IMR-90 (cell line): ENCODE measurements at regions not wholly inside any gene's neighbourhood (a gene's known extent, or its start where the extent isn't known, plus 50 kb on each side); places are given as distances from the start of the nearest gene placed in this dataset.

Experiments used
- ATAC-seq: fragments of 200-7000 bp; cut with Tn5 transposase; 2 replicates; pipeline ENCODE4 v1.9.1; 2020; ENCODE audit warnings: low read depth, mild to moderate bottlenecking, moderate library complexity
- BruUV-seq: library from RNA; stranded (reverse); fragments of 400-500 nt; replicated peaks from 2 replicates; lab custom pipeline; 2021; lab: Mats Ljungman, UMichigan
- CTCF ChIA-PET: fragments of 300-600 bp; formaldehyde crosslinking; extraction: SDS; loops from one replicate; lab custom pipeline; 2021; ENCODE audit warnings: antibody characterized with exemption; lab: Yijun Ruan, JAX
- POLR2A ChIA-PET: fragments of 300-600 bp; sonication (Branson Sonifier 250); formaldehyde crosslinking; loops from one replicate; lab custom pipeline; 2022; ENCODE audit warnings: antibody characterized with exemption; ENCODE audit not compliant: unreplicated experiment; lab: Charles Lee
- DNase-seq: peaks from one replicate; pipeline ENCODE4 v3.0.0; 2013
- H2AFZ ChIP-seq: replicated peaks from 2 replicates; pipeline ENCODE3; 2013; ENCODE audit warnings: low read length, mild to moderate bottlenecking; ENCODE audit not compliant: poor library complexity
- H2AK5ac ChIP-seq: 2 replicates; pipeline ENCODE4 v1.6.1; 2013; ENCODE audit warnings: low read depth, low read length, inconsistent platforms
- H2AK9ac ChIP-seq: replicated peaks from 2 replicates; pipeline ENCODE3; 2013; ENCODE audit warnings: mild to moderate bottlenecking, low read depth, low read length, moderate library complexity; ENCODE audit not compliant: poor library complexity
- H2BK120ac ChIP-seq: 2 replicates; pipeline ENCODE4 v1.6.1; 2013; ENCODE audit warnings: low read depth, low read length, inconsistent platforms
- H2BK15ac ChIP-seq: 3 replicates; pipeline ENCODE4 v1.6.1; 2013; ENCODE audit warnings: low read depth, low read length, inconsistent platforms
- H2BK20ac ChIP-seq: 2 replicates; pipeline ENCODE4 v1.6.1; 2013; ENCODE audit warnings: low read depth, mild to moderate bottlenecking, inconsistent platforms, low read length, moderate library complexity
- H2BK5ac ChIP-seq: 2 replicates; pipeline ENCODE4 v1.6.1; 2013; ENCODE audit warnings: mild to moderate bottlenecking, low read depth, low read length, inconsistent platforms; ENCODE audit not compliant: poor library complexity, severe bottlenecking
- H3K14ac ChIP-seq: replicated peaks from 2 replicates; pipeline ENCODE4 v1.6.1; 2013; ENCODE audit warnings: low read depth, low read length, inconsistent platforms
- H3K18ac ChIP-seq: 2 replicates; pipeline ENCODE4 v1.6.1; 2013; ENCODE audit warnings: low read depth, low read length, control low read depth
- H3K23ac ChIP-seq: 2 replicates; pipeline ENCODE4 v1.6.1; 2013; ENCODE audit warnings: low read depth, low read length, inconsistent platforms
- H3K27ac ChIP-seq: 2 replicates; pipeline ENCODE4 v1.5.1; 2013; ENCODE audit warnings: mild to moderate bottlenecking, control low read depth, low read length; ENCODE audit not compliant: insufficient read depth
- H3K27me3 ChIP-seq: 2 replicates; pipeline ENCODE4 v1.6.1; 2013; ENCODE audit warnings: low read length; ENCODE audit not compliant: control insufficient read depth, insufficient read depth
- H3K36me3 ChIP-seq: 2 replicates; pipeline ENCODE4 v1.6.1; 2013; ENCODE audit warnings: low read length, mixed read lengths; ENCODE audit not compliant: control insufficient read depth, insufficient read depth
- H3K4ac ChIP-seq: 2 replicates; pipeline ENCODE4 v1.6.1; 2013; ENCODE audit warnings: low read depth, low read length, inconsistent platforms
- H3K4me1 ChIP-seq: 2 replicates; pipeline ENCODE4 v1.6.1; 2013; ENCODE audit warnings: low read length, mixed read lengths; ENCODE audit not compliant: control insufficient read depth, insufficient read depth
- H3K4me2 ChIP-seq: 2 replicates; pipeline ENCODE4 v1.6.1; 2013; ENCODE audit warnings: low read depth, mild to moderate bottlenecking, control low read depth, low read length, moderate library complexity
- H3K4me3 ChIP-seq: 2 replicates; pipeline ENCODE4 v1.5.1; 2013; ENCODE audit warnings: low read depth, mild to moderate bottlenecking, control low read depth, low read length, moderate library complexity; ENCODE audit not compliant: insufficient read depth
- H3K56ac ChIP-seq: 2 replicates; pipeline ENCODE4 v1.6.1; 2013; ENCODE audit warnings: low read length, inconsistent platforms; ENCODE audit not compliant: insufficient read depth; ENCODE audit errors: extremely low read depth
- H3K79me1 ChIP-seq, 2 experiments: 2 replicates each; pipeline ENCODE4 v1.6.1; 2013; ENCODE audit warnings: low read length in 2 of 2, inconsistent platforms in 1 of 2, low read depth in 1 of 2
- H3K9ac ChIP-seq: 2 replicates; pipeline ENCODE4 v1.6.1; 2013; ENCODE audit warnings: low read depth, low read length, control low read depth
- H3K9me1 ChIP-seq: 2 replicates; pipeline ENCODE4 v1.6.1; 2013; ENCODE audit warnings: low read length, inconsistent platforms; ENCODE audit not compliant: insufficient read depth
- H3K9me3 ChIP-seq: 2 replicates; pipeline ENCODE4 v1.6.1; 2013; ENCODE audit warnings: low read length; ENCODE audit not compliant: control insufficient read depth, insufficient read depth
- H4K20me1 ChIP-seq: 2 replicates; pipeline ENCODE4 v1.6.1; 2013; ENCODE audit warnings: low read length, inconsistent platforms; ENCODE audit not compliant: insufficient read depth
- H4K5ac ChIP-seq: 2 replicates; pipeline ENCODE4 v1.6.1; 2013; ENCODE audit warnings: mild to moderate bottlenecking, low read depth, low read length, control low read depth
- H4K8ac ChIP-seq, 2 experiments: 2 replicates each; pipeline ENCODE4 v1.6.1; 2013; ENCODE audit warnings: low read depth in 2 of 2, low read length in 2 of 2, control low read depth in 1 of 2, inconsistent platforms in 1 of 2
- H4K91ac ChIP-seq: 2 replicates; pipeline ENCODE4 v1.6.1; 2013; ENCODE audit warnings: low read depth, low read length, inconsistent platforms; ENCODE audit not compliant: insufficient read depth
- BHLHE40 ChIP-seq: fragments of 150-350 bp; IDR thresholded peaks from 2 replicates; pipeline ENCODE4 v1.6.1; 2016; ENCODE audit warnings: mild to moderate bottlenecking, low read depth, low read length
- CEBPB ChIP-seq: IDR thresholded peaks from 2 replicates; pipeline ENCODE4 v1.6.1; 2012; ENCODE audit warnings: low read depth, low read length, improper control_type of control experiment
- CHD1 ChIP-seq: IDR thresholded peaks from 2 replicates; pipeline ENCODE4 v1.6.1; 2012; ENCODE audit warnings: low read depth, low read length, improper control_type of control experiment
- FOS ChIP-seq: fragments of 150-350 bp; IDR thresholded peaks from 2 replicates; pipeline ENCODE4 v1.6.1; 2016; ENCODE audit warnings: low read depth, low read length
- MAFK ChIP-seq: IDR thresholded peaks from 2 replicates; pipeline ENCODE4 v1.6.1; 2012; ENCODE audit warnings: low read depth, low read length, improper control_type of control experiment
- MAZ ChIP-seq: IDR thresholded peaks from 2 replicates; pipeline ENCODE4 v1.6.1; 2012; ENCODE audit warnings: low read depth, mild to moderate bottlenecking, low read length, improper control_type of control experiment, moderate library complexity, borderline replicate concordance
- MXI1 ChIP-seq: IDR thresholded peaks from 2 replicates; pipeline ENCODE4 v1.6.1; 2012; ENCODE audit warnings: low read depth, mild to moderate bottlenecking, low read length, moderate library complexity, borderline replicate concordance
- NFE2L2 ChIP-seq: fragments of 150-350 bp; IDR thresholded peaks from 2 replicates; pipeline ENCODE4 v1.6.1; 2016; ENCODE audit warnings: low read depth, mild to moderate bottlenecking, low read length
- POLR2A ChIP-seq: IDR thresholded peaks from 2 replicates; pipeline ENCODE4 v1.6.1; 2012; ENCODE audit warnings: mild to moderate bottlenecking, low read depth, low read length
- RAD21 ChIP-seq: IDR thresholded peaks from 2 replicates; pipeline ENCODE4 v1.6.1; 2012; ENCODE audit warnings: low read length, improper control_type of control experiment
- RCOR1 ChIP-seq: IDR thresholded peaks from 2 replicates; pipeline ENCODE4 v1.6.1; 2012; ENCODE audit warnings: mild to moderate bottlenecking, low read length, improper control_type of control experiment; ENCODE audit not compliant: insufficient replicate concordance
- RFX5 ChIP-seq: IDR thresholded peaks from 2 replicates; pipeline ENCODE4 v1.8.0; 2012; ENCODE audit warnings: low read depth, mild to moderate bottlenecking, low read length, moderate library complexity
- SMC3 ChIP-seq: fragments of 150-350 bp; IDR thresholded peaks from 2 replicates; pipeline ENCODE4 v1.6.1; 2016; ENCODE audit warnings: low read depth, mild to moderate bottlenecking, antibody characterized with exemption, low read length, moderate library complexity
- WGBS, 2 experiments: methylation state at CpG; one replicate each; pipeline versions ENCODE4 v1.1.5 to v1.1.7; 2013; ENCODE audit warnings: missing lambda C conversion rate in 2 of 2; ENCODE audit not compliant: insufficient read length in 1 of 2; ENCODE audit errors: extremely low coverage in 2 of 2; 5-methylcytosine and 5-hydroxymethylcytosine counted together
- dilution Hi-C: fragments of 300-500 bp; cut with HindIII; formaldehyde crosslinking; loops from one replicate; pipeline ENCODE4 v1.14.3; 2018; ENCODE audit warnings: low sequenced_read_pairs; ENCODE audit not compliant: unreplicated experiment
- in situ Hi-C: fragments of 300-500 bp; cut with MboI; formaldehyde crosslinking; loops from 3 replicates; pipeline ENCODE4 v1.14.3; 2019; ENCODE audit warnings: low sequenced_read_pairs, inconsistent platforms, mixed read lengths
- intact Hi-C: fragments of 100-400 bp; cut with micrococcal nuclease; formaldehyde crosslinking; loops from 2 replicates; pipeline ENCODE4 v1.10.0; 2022
- TF ChIP-seq, protein P1 (sequence below): conservative IDR thresholded peaks from 2 replicates; pipeline ENCODE4 v1.5.1; 2012; ENCODE audit warnings: mild to moderate bottlenecking, low read depth, low read length, improper control_type of control experiment
- TF ChIP-seq, protein P2 (sequence below): fragments of 150-350 bp; IDR thresholded peaks from 2 replicates; pipeline ENCODE4 v1.6.1; 2017; ENCODE audit warnings: mild to moderate bottlenecking, antibody characterized with exemption, low read length, low read depth

- no peak overlapping the region for H3K4me2 ChIP-seq
- H4K8ac ChIP-seq, result no peak overlapping the region
- H3K9me3 ChIP-seq, result peaks cover 35% of the 10 kb centered on the region
- H2BK20ac ChIP-seq, result no peak overlapping the region
- no peak overlapping the region for H3K14ac ChIP-seq
- H4K20me1 ChIP-seq, result no peaks in the 10 kb centered on the region
- DNase-seq, result no peak
- H2BK5ac ChIP-seq, result no peak overlapping the region
- no peak overlapping the region for H3K9ac ChIP-seq
- H2AFZ ChIP-seq, result no peak overlapping the region
- ATAC-seq, result no peak
- no peak overlapping the region for H3K56ac ChIP-seq
- H4K91ac ChIP-seq, result no peak overlapping the region
- no peak overlapping the region for H2BK15ac ChIP-seq
- POLR2A ChIA-PET, result no interaction called here
- dilution Hi-C loops (no loop called here), intact Hi-C loops (no loop called here), in situ Hi-C loops (no loop called here)
- no peaks in the 10 kb centered on the region for H3K36me3 ChIP-seq
- no peak overlapping the region for H3K4ac ChIP-seq
- H3K23ac ChIP-seq, result no peak overlapping the region
- WGBS, 2 experiments, result 63% methylated on average over 2 of the region's 6 CpGs; no CpG with 5 or more reads in 1 of the 2 experiments
- no peaks in the 10 kb centered on the region for H3K4me1 ChIP-seq
- H3K4me3 ChIP-seq, result no peak overlapping the region
- no peak overlapping the region for H3K18ac ChIP-seq
- no peak overlapping the region for H4K5ac ChIP-seq
- H3K27me3 ChIP-seq, result no peaks in the 10 kb centered on the region
- H2AK9ac ChIP-seq, result no peak overlapping the region
- TF ChIP-seq NFE2L2 (no peak), RAD21 (no peak), FOS (no peak), CEBPB (no peak), CHD1 (no peak), MXI1 (no peak), BHLHE40 (no peak), POLR2A (no peak), MAFK (no peak), RFX5 (no peak), SMC3 (no peak), MAZ (no peak), RCOR1 (no peak)
- TF ChIP-seq, protein P1, sequence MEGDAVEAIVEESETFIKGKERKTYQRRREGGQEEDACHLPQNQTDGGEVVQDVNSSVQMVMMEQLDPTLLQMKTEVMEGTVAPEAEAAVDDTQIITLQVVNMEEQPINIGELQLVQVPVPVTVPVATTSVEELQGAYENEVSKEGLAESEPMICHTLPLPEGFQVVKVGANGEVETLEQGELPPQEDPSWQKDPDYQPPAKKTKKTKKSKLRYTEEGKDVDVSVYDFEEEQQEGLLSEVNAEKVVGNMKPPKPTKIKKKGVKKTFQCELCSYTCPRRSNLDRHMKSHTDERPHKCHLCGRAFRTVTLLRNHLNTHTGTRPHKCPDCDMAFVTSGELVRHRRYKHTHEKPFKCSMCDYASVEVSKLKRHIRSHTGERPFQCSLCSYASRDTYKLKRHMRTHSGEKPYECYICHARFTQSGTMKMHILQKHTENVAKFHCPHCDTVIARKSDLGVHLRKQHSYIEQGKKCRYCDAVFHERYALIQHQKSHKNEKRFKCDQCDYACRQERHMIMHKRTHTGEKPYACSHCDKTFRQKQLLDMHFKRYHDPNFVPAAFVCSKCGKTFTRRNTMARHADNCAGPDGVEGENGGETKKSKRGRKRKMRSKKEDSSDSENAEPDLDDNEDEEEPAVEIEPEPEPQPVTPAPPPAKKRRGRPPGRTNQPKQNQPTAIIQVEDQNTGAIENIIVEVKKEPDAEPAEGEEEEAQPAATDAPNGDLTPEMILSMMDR, result no peak
- TF ChIP-seq, protein P2, sequence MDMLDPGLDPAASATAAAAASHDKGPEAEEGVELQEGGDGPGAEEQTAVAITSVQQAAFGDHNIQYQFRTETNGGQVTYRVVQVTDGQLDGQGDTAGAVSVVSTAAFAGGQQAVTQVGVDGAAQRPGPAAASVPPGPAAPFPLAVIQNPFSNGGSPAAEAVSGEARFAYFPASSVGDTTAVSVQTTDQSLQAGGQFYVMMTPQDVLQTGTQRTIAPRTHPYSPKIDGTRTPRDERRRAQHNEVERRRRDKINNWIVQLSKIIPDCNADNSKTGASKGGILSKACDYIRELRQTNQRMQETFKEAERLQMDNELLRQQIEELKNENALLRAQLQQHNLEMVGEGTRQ, result no peak
- CTCF ChIA-PET, result no interaction called here
- no peaks in the 10 kb centered on the region for H3K79me1 ChIP-seq
- H2AK5ac ChIP-seq, result no peak overlapping the region
- no peak overlapping the region for H3K27ac ChIP-seq
- BruUV-seq, result no TSS peak
- H2BK120ac ChIP-seq, result no peak overlapping the region
- no peaks in the 10 kb centered on the region for H3K9me1 ChIP-seq
Measured at GRCh38 chr16:35794896-35795295, 2335.5 kb downstream of the TP53TG3F start.
